Mesendoderm (in vitro differentiated cells): ENCODE measurements at regions not wholly inside any gene's neighbourhood (a gene's known extent, or its start where the extent isn't known, plus 50 kb on each side); places are given as distances from the start of the nearest gene placed in this dataset.

Experiments
- DNase-seq: peaks from one replicate; pipeline ENCODE4 v3.0.0; 2013
- H2AK5ac ChIP-seq: 2 replicates; pipeline ENCODE4 v1.6.1; 2013; ENCODE audit warnings: low read length, inconsistent platforms
- H2BK120ac ChIP-seq: 2 replicates; pipeline ENCODE4 v1.6.1; 2013; ENCODE audit warnings: low read depth, mild to moderate bottlenecking, low read length, moderate library complexity, mixed read lengths
- H2BK15ac ChIP-seq: replicated peaks from 2 replicates; pipeline ENCODE4 v1.6.1; 2013; ENCODE audit warnings: low read depth, mild to moderate bottlenecking, moderate library complexity
- H2BK5ac ChIP-seq: 2 replicates; pipeline ENCODE4 v1.6.1; 2013; ENCODE audit warnings: low read length, inconsistent platforms
- H3K18ac ChIP-seq: 2 replicates; pipeline ENCODE4 v1.6.1; 2013; ENCODE audit warnings: mild to moderate bottlenecking, low read length, mixed read lengths
- H3K23ac ChIP-seq: one replicate; pipeline ENCODE4 v1.6.1; 2013; ENCODE audit warnings: low read length
- H3K27ac ChIP-seq: 2 replicates; pipeline ENCODE4 v1.5.1; 2013; ENCODE audit warnings: low read depth, mild to moderate bottlenecking, inconsistent platforms, low read length, moderate library complexity
- H3K27me3 ChIP-seq: 2 replicates; pipeline ENCODE4 v1.6.1; 2013; ENCODE audit warnings: low read length, control low read depth, mild to moderate bottlenecking, inconsistent platforms; ENCODE audit not compliant: insufficient read depth, poor library complexity
- H3K36me3 ChIP-seq: 2 replicates; pipeline ENCODE4 v1.6.1; 2013; ENCODE audit warnings: low read length, inconsistent platforms; ENCODE audit not compliant: control insufficient read depth, insufficient read depth
- H3K4ac ChIP-seq: one replicate; pipeline ENCODE4 v1.6.1; 2013; ENCODE audit warnings: low read depth, mild to moderate bottlenecking, low read length, moderate library complexity
- H3K4me1 ChIP-seq: 2 replicates; pipeline ENCODE4 v1.6.1; 2013; ENCODE audit warnings: low read depth, low read length, inconsistent platforms; ENCODE audit not compliant: control insufficient read depth
- H3K4me2 ChIP-seq: 2 replicates; pipeline ENCODE4 v1.6.1; 2013; ENCODE audit warnings: low read length
- H3K4me3 ChIP-seq: 2 replicates; pipeline ENCODE4 v1.5.1; 2013; ENCODE audit warnings: mild to moderate bottlenecking, low read length
- H3K56ac ChIP-seq: one replicate; pipeline ENCODE4 v1.6.1; 2013; ENCODE audit warnings: low read length
- H3K79me1 ChIP-seq: 2 replicates; pipeline ENCODE4 v1.6.1; 2013; ENCODE audit warnings: low read length, inconsistent platforms
- H3K79me2 ChIP-seq: 2 replicates; pipeline ENCODE4 v1.6.1; 2013; ENCODE audit warnings: mild to moderate bottlenecking, low read length; ENCODE audit not compliant: control insufficient read depth, insufficient read depth
- H3K9ac ChIP-seq: 2 replicates; pipeline ENCODE4 v1.6.1; 2013; ENCODE audit warnings: low read length, inconsistent platforms
- H4K5ac ChIP-seq: one replicate; pipeline ENCODE4 v1.6.1; 2013; ENCODE audit warnings: low read length
- H4K8ac ChIP-seq: one replicate; pipeline ENCODE4 v1.6.1; 2013; ENCODE audit warnings: low read depth, mild to moderate bottlenecking, control low read depth, low read length, moderate library complexity
- WGBS: extraction: QIAGEN DNeasy Blood & Tissue Kit; methylation state at CpG from one replicate; pipeline ENCODE4 v1.1.7; 2013; ENCODE audit warnings: low lambda C conversion rate, missing lambda C conversion rate; ENCODE audit not compliant: insufficient coverage; ENCODE audit errors: extremely low coverage; 5-methylcytosine and 5-hydroxymethylcytosine counted together

DNA sequence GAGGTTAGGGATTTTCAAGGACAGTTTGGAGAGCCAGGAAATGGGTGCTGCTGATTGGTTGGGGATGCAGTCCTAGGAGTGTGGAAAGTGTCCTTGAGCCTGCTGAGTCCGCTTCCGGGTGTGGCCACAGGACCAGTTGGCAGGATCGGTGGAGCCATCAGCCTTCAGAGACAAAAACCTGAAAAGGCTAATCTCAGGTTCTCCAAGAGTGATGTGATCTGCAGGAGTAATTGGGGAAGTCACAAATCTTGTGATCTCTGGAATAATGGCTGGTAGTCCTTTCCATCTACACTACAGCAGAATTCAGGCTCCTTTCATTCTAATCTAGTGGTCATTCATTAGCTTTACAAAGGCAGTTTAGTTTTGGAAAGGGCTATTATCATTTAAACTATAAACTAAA is 55.9 kb upstream of the BMP2K start:
- H4K5ac ChIP-seq = no peak overlapping the region
- no peaks in the 10 kb centered on the region for H3K27me3 ChIP-seq
- no peak overlapping the region for H3K23ac ChIP-seq
- no peak overlapping the region for H3K4ac ChIP-seq
- no peak overlapping the region for H3K9ac ChIP-seq
- no peak overlapping the region for H3K4me3 ChIP-seq
- H2BK120ac ChIP-seq = no peak overlapping the region
- no peak overlapping the region for H2BK5ac ChIP-seq
- WGBS = no CpG with 5 or more reads among the region's 3 CpGs
- no peak overlapping the region for H3K27ac ChIP-seq
- no peak overlapping the region for H2BK15ac ChIP-seq
- H3K4me1 ChIP-seq = peaks cover 9% of the 10 kb centered on the region
- H3K79me2 ChIP-seq = no peaks in the 10 kb centered on the region
- no peak overlapping the region for H3K56ac ChIP-seq
- no peak overlapping the region for H4K8ac ChIP-seq
- no peaks in the 10 kb centered on the region for H3K79me1 ChIP-seq
- no peaks in the 10 kb centered on the region for H3K36me3 ChIP-seq
- no peak overlapping the region for H3K18ac ChIP-seq
- H2AK5ac ChIP-seq = no peak overlapping the region
- DNase-seq = no peak
- no peak overlapping the region for H3K4me2 ChIP-seq

DNA sequence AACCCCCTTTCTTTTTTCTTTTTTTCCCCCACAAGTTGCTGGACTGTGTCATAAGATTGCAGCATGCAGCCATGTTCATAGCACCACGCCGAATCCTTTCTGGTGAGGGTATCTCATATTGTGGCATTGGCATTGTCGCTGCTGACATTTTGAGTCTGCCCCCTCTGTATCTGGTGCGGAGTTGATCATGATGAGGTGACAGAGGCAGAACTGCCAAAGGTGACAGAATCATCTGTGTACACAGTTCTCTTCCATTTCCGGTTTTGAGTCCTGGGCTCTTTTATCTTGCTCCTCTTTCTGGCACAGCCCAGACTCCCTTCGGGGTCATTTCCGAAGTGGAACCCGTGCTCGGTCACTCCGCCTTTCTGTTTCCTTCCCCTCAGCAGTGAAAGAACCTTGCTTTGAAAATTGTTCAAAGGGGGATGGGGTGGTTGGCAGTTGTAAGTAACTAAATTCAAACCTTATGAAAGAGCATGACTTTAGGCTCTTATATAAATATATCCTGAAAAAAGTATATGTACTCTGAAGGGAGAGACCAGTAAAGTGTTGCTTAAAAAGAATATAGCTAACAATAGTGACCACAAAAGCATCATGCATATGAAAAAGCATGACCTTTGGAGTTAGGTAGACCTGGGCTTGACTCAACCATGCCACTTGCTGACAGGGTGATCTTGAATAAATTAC is 55.0 kb upstream of the BMP2K start:
- no peak overlapping the region for H2BK15ac ChIP-seq
- no peaks in the 10 kb centered on the region for H3K36me3 ChIP-seq
- H3K4me2 ChIP-seq = no peak overlapping the region
- peaks cover 9% of the 10 kb centered on the region for H3K4me1 ChIP-seq
- no peak overlapping the region for H2AK5ac ChIP-seq
- no peak overlapping the region for H2BK120ac ChIP-seq
- H3K79me1 ChIP-seq = no peaks in the 10 kb centered on the region
- H3K27me3 ChIP-seq = no peaks in the 10 kb centered on the region
- H4K5ac ChIP-seq = no peak overlapping the region
- DNase-seq = no peak
- H3K23ac ChIP-seq = no peak overlapping the region
- H2BK5ac ChIP-seq = no peak overlapping the region
- peak overlapping the region; percentile 83 for H3K18ac ChIP-seq
- H3K27ac ChIP-seq = no peak overlapping the region
- no peak overlapping the region for H3K4ac ChIP-seq
- H3K9ac ChIP-seq = no peak overlapping the region
- H3K4me3 ChIP-seq = no peak overlapping the region
- no CpG with 5 or more reads among the region's 10 CpGs for WGBS
- H3K79me2 ChIP-seq = no peaks in the 10 kb centered on the region
- H3K56ac ChIP-seq = peak overlapping the region; percentile 10
- H4K8ac ChIP-seq = peak overlapping the region; percentile 76

DNA sequence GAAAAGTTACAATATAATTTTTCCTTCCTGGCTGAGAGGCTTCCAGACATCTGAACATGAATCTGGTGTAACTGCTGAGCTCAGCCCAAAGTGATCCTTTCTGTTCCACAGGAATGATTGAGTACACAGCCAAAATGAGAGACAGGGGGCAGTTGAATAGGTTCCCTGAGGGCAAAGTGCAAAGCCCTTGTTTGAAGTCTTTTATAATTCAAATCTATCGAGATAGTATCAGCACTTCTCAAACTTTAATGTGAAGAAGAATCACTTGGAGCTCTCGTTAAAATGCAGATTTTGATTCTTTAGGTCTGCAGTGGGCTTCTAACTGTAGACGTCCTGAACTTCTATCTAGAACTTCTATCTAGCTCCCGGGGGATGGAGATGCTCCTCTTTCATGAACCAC is 54.4 kb upstream of the BMP2K start:
- Histone ChIP-seq H3K56ac (no peak overlapping the region), H2BK120ac (no peak overlapping the region), H3K4me2 (no peak overlapping the region), H3K27ac (no peak overlapping the region), H3K4me1 (peaks cover 9% of the 10 kb centered on the region), H3K23ac (no peak overlapping the region), H2AK5ac (no peak overlapping the region), H3K27me3 (no peaks in the 10 kb centered on the region), H3K4ac (no peak overlapping the region), H2BK5ac (no peak overlapping the region), H4K8ac (no peak overlapping the region), H3K79me1 (no peaks in the 10 kb centered on the region), H4K5ac (no peak overlapping the region), H2BK15ac (no peak overlapping the region), H3K36me3 (no peaks in the 10 kb centered on the region), H3K18ac (no peak overlapping the region), H3K9ac (no peak overlapping the region), H3K79me2 (no peaks in the 10 kb centered on the region), H3K4me3 (no peak overlapping the region)
- peak; percentile 69 for DNase-seq
- WGBS = no CpG with 5 or more reads among the region's 4 CpGs

DNA sequence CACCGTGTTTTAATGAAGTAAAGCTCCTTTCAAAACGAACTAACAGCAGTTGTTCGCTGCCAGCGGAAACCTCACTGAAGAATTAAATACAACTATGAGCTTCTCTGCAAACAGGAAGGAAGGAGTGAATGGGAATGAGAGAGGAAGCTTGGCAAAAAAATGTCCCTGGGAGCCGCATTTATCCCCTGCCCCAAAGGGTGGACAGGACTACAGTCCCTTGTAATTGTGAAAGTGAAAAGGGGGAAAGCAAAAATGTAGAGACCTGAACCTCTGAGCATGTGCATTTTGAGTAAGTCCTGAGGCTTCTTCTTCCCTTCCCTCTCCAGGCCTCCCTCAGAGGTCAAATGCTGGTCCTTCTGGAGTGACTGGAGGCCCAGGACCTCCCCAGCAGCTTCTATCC is 53.8 kb upstream of the BMP2K start:
- Histone ChIP-seq H3K18ac (peak overlapping the region; percentile 41), H3K79me2 (no peaks in the 10 kb centered on the region), H3K23ac (no peak overlapping the region), H2BK15ac (peak overlapping the region; percentile 12), H3K4ac (no peak overlapping the region), H3K36me3 (no peaks in the 10 kb centered on the region), H2BK5ac (peak overlapping the region; percentile 34), H3K27me3 (no peaks in the 10 kb centered on the region), H3K4me1 (peaks cover 9% of the 10 kb centered on the region), H3K4me2 (no peak overlapping the region), H3K9ac (no peak overlapping the region), H3K56ac (peak overlapping the region; percentile 35), H3K79me1 (no peaks in the 10 kb centered on the region), H2AK5ac (no peak overlapping the region), H3K27ac (peak overlapping the region; percentile 17), H3K4me3 (no peak overlapping the region), H4K5ac (no peak overlapping the region), H2BK120ac (no peak overlapping the region), H4K8ac (no peak overlapping the region)
- WGBS = no CpG with 5 or more reads among the region's 5 CpGs
- DNase-seq = peak; percentile 30

DNA sequence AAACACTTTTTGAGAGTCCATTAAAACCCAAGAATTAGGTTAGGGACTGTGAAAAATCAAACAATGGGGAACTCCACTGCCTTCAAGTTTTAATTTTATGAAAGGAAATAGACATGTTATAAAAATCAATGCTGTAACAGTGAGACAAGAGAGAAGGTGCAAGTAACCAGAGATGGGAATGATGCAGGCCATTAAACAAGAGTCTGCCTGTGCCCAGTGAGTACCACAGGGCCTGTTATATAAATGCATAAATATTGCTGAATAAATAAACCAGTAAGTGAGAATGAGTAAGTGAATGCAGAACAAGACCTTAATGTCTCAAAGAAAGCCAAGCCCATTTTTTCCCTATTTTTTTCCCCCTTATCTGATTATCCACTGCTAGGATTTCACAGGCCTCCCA is 53.3 kb upstream of the BMP2K start:
- Histone ChIP-seq H2BK120ac (no peak overlapping the region), H3K79me2 (no peaks in the 10 kb centered on the region), H3K36me3 (no peaks in the 10 kb centered on the region), H2BK5ac (no peak overlapping the region), H4K8ac (no peak overlapping the region), H3K4me2 (no peak overlapping the region), H3K18ac (no peak overlapping the region), H3K4me3 (no peak overlapping the region), H3K27me3 (no peaks in the 10 kb centered on the region), H2AK5ac (no peak overlapping the region), H3K27ac (no peak overlapping the region), H4K5ac (no peak overlapping the region), H3K79me1 (no peaks in the 10 kb centered on the region), H3K4ac (no peak overlapping the region), H2BK15ac (no peak overlapping the region), H3K4me1 (peaks cover 9% of the 10 kb centered on the region), H3K56ac (no peak overlapping the region), H3K9ac (no peak overlapping the region), H3K23ac (no peak overlapping the region)
- DNase-seq = no peak
